HG03558 (cell line): ENCODE measurements at regions not wholly inside any gene's neighbourhood (a gene's known extent, or its start where the extent isn't known, plus 50 kb on each side); places are given as distances from the start of the nearest gene placed in this dataset.
"Not testable (repeated sequence)": the region's sequence is repeated elsewhere in the genome, so short reads cannot be mapped to it uniquely, and the experiment has no call there.

Experiments used
- ATAC-seq: cut with Tn5 transposase; IDR thresholded peaks from one replicate; pipeline ENCODE4 v1.9.1; 2021; ENCODE audit warnings: moderate number of reproducible peaks; ENCODE audit not compliant: unreplicated experiment; ENCODE audit errors: extremely low read depth

- not testable (repeated sequence) for ATAC-seq
These were observed 86.5 kb upstream of the SFSWAP start for GRCh38 chr12:131624369-131624739.

GRCh38 chr12:131624756-131625501 lies 86.0 kb upstream of the SFSWAP start:
- not testable (repeated sequence) for ATAC-seq

GRCh38 chr12:131625966-131626722 lies 84.7 kb upstream of the SFSWAP start:
- not testable (repeated sequence) for ATAC-seq

- not testable (repeated sequence) for ATAC-seq
These were observed 83.5 kb upstream of the SFSWAP start for GRCh38 chr12:131627151-131628022.

GRCh38 chr12:131628023-131628740 lies 82.7 kb upstream of the SFSWAP start:
- no peak for ATAC-seq

GRCh38 chr12:131628766-131629448 lies 82.0 kb upstream of the SFSWAP start:
- no peak for ATAC-seq

GRCh38 chr12:131631230-131631629 lies 79.7 kb upstream of the SFSWAP start:
- ATAC-seq: no peak

GRCh38 chr12:131631889-131632651 lies 78.8 kb upstream of the SFSWAP start:
- not testable (repeated sequence) for ATAC-seq

- ATAC-seq: not testable (repeated sequence)
These were observed 78.3 kb upstream of the SFSWAP start for GRCh38 chr12:131632652-131633023.

- not testable (repeated sequence) for ATAC-seq
These were observed 77.3 kb upstream of the SFSWAP start for GRCh38 chr12:131633610-131634009.

- ATAC-seq: no peak
These were observed 76.9 kb upstream of the SFSWAP start for GRCh38 chr12:131634037-131634436.

GRCh38 chr12:131635012-131635411 lies 75.9 kb upstream of the SFSWAP start:
- not testable (repeated sequence) for ATAC-seq

GRCh38 chr12:131635491-131636122 lies 75.3 kb upstream of the SFSWAP start:
- ATAC-seq: no peak

- ATAC-seq: no peak
These were observed 74.6 kb upstream of the SFSWAP start for GRCh38 chr12:131636266-131636665.

- no peak for ATAC-seq
These were observed 73.7 kb upstream of the SFSWAP start for GRCh38 chr12:131636940-131637750.

GRCh38 chr12:131637986-131638385 lies 72.9 kb upstream of the SFSWAP start:
- no peak for ATAC-seq

- no peak for ATAC-seq
These were observed 71.5 kb upstream of the SFSWAP start for GRCh38 chr12:131639270-131639940.
